Retinal pigment epithelial cell (primary cell): ENCODE measurements at regions not wholly inside any gene's neighbourhood (a gene's known extent, or its start where the extent isn't known, plus 50 kb on each side); places are given as distances from the start of the nearest gene placed in this dataset.

Experiments
- DNase-seq: peaks from one replicate; pipeline ENCODE4 v3.0.0-alpha.2; 2010; ENCODE audit warnings: low read depth
- H3K4me3 ChIP-seq: 2 replicates; pipeline ENCODE4 v1.5.1; 2011; ENCODE audit warnings: mild to moderate bottlenecking, low read length, control low read depth, moderate library complexity
- CTCF ChIP-seq: conservative IDR thresholded peaks from 2 replicates; pipeline ENCODE4 v1.5.1; 2011; ENCODE audit warnings: low read depth, low read length, control low read depth, inconsistent platforms

GRCh38 chr22:46073683-46074504 lies 76.4 kb upstream of the PPARA start:
- H3K4me3 ChIP-seq, result peak overlapping the region; percentile 67
- no peak for DNase-seq
- no peak for TF ChIP-seq CTCF

GRCh38 chr22:46074771-46075551 lies 75.4 kb upstream of the PPARA start:
- no peak for DNase-seq
- no peak for TF ChIP-seq CTCF
- H3K4me3 ChIP-seq, result no peak overlapping the region

- TF ChIP-seq CTCF, result no peak
These were observed 74.4 kb upstream of the PPARA start for GRCh38 chr22:46075764-46076531.

GRCh38 chr22:46076651-46077339 lies 73.5 kb upstream of the PPARA start:
- DNase-seq, result no peak
- no peak for TF ChIP-seq CTCF
- H3K4me3 ChIP-seq, result no peak overlapping the region

More at GRCh38 chr22:46075764-46076531, 74.4 kb upstream of the PPARA start:
- no peak for DNase-seq
- H3K4me3 ChIP-seq, result no peak overlapping the region

- no peak for DNase-seq
- no peak for TF ChIP-seq CTCF
- no peak overlapping the region for H3K4me3 ChIP-seq
These were observed 72.6 kb upstream of the PPARA start for GRCh38 chr22:46077669-46078099.

- no peak for TF ChIP-seq CTCF
- no peak for DNase-seq
- no peak overlapping the region for H3K4me3 ChIP-seq
These were observed 71.9 kb upstream of the PPARA start for GRCh38 chr22:46078241-46079092.
